Left colon (tissue), 2 donors: ENCODE measurements at regions not wholly inside any gene's neighbourhood (a gene's known extent, or its start where the extent isn't known, plus 50 kb on each side); places are given as distances from the start of the nearest gene placed in this dataset.
A peak's percentile ranks its signal among the peaks of the same experiment; 100 is the strongest.

ENCODE experiments used
- ATAC-seq: fragments of 200-7000 bp; cut with Tn5 transposase; one replicate; pipeline ENCODE4 v1.9.1; 2020; ENCODE audit warnings: mild to moderate bottlenecking, moderate library complexity
- DNase-seq, 2 donors: peaks; one replicate each; pipeline ENCODE4 v3.0.0-alpha.2; 2020
- intact Hi-C, 2 donors: fragments of 100-400 bp; cut with DNase I in 1 of 2; cut with micrococcal nuclease in 1 of 2; formaldehyde crosslinking; loops; one replicate each; pipeline versions ENCODE4 v1.11.2 to v1.14.0; 2022; cut with DNase I, micrococcal nuclease
- donor health status: DM: no; HTN: no; CAD: no.
- donor health status: DM: yes; HTN: yes; CAD: no.

DNA sequence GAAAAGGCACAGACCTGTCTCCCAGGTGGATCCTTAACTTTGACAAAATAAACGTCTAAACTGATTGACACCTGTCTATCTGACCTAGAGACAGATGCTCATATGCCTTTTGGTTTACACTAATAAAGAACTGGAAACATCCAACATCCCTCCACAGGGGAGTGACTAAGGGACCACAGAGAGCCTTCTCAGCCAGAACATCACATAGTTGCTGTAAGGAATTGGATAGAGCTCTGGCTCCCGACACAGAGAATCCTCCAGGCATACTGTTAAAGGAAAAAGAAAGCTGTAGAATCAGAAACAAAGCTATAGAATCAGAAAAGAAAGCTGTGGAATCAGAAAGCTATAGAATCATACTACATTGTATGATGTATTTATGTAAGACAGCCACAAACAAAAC lies 258.8 kb downstream of the STK31 start:
- no peak for DNase-seq
- intact Hi-C loops, result no loop called here
- no peak for ATAC-seq

- intact Hi-C loops, result no loop called here
- ATAC-seq (peak; percentile 53), DNase-seq (peak in 1 of 2 donors; percentile 6)
Measured at GRCh38 chr7:23969443-23969842, 259.4 kb downstream of the STK31 start.

- DNase-seq (no peak), ATAC-seq (no peak)
- intact Hi-C loops, result no loop called here
Measured at GRCh38 chr7:23970193-23970592, 260.2 kb downstream of the STK31 start.

DNA sequence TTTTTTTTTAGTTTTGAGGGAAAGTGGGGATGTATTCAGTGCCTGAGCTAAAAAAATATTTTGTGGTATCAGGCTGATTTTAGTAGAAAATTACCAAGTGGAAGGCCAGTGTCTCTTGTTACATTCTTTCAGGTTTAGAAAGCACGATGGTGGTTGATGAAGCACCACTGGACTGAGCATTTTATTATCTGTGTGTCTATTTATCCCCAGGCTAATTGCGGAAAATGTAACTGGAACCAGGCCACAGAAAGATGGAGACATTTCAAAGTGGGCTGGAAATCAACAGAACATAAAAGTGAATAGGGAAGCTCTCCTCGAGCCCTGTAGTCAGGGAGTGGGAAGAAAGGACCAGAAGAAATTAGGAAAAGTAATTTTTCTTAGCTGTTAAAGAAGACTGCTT lies 261.0 kb downstream of the STK31 start:
- ATAC-seq (no peak), DNase-seq (no peak)
- intact Hi-C loops, result no loop called here

DNA sequence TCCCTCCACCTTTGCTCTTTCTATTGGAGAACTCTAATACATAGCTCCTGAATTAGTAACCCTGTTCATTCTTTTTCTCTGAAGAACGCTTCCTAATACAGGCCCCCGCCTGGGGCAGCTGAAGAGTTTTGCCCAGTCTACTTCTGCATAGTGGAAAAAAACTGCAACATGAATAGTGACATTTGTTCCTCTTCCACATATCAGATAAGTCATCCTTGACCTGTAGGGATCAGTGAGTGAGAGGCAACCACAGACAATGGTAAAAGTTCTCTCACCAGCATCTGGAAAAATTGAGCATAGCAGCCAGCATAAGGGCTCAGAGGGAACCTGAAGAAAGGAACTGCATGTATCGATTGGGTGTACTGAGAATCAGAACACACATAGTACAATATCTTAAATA lies 262.0 kb downstream of the STK31 start:
- ATAC-seq (no peak), DNase-seq (no peak)
- intact Hi-C loops, result no loop called here

GRCh38 chr7:23973264-23973663 lies 263.2 kb downstream of the STK31 start:
- intact Hi-C loops, result no loop called here
- no peak for DNase-seq
- ATAC-seq, result no peak

DNA sequence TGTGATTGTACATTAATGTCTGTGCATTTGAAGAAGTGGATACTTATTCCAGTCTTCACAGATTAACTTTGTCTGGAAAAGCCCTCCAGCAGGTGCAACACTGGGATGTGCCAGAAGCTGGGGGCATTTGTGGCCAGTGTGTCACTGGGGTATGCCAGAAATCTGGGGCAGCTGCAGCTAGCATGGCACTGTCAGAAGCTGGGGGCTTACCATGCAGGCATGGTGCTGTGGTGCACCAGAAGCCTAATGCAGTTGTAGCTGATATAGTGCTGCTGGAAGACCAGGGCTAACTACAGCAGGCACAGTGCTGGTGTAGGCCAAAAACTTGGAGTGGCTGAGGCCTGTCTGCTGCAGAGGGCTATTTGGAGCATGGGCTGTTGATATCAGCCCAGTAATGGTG lies 270.1 kb downstream of the STK31 start:
- no peak for ATAC-seq
- DNase-seq, result no peak
- intact Hi-C loops, result no loop called here

GRCh38 chr7:23981314-23981713 lies 271.3 kb downstream of the STK31 start:
- DNase-seq (no peak), ATAC-seq (no peak)
- intact Hi-C loops, result no loop called here

DNA sequence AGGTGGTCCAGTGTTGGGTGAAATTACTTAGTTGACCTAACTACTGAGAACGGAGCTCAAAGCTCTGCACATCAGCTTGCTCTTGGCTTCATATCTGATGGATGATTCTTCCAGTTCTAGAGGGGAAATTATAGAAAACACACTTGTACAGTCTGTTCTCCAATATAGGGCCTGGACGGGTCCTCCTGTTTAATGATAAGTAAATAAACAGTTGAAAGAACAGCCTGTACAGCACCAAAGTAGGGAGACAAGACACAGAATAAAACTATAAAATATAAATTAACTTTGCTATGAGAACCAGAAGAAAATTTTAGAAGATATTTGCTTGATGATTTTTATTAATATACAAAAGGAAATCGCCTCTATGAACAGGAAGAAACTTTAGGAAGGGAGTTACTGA lies 271.7 kb downstream of the STK31 start:
- intact Hi-C loops, result no loop called here
- DNase-seq (no peak), ATAC-seq (no peak)

DNA sequence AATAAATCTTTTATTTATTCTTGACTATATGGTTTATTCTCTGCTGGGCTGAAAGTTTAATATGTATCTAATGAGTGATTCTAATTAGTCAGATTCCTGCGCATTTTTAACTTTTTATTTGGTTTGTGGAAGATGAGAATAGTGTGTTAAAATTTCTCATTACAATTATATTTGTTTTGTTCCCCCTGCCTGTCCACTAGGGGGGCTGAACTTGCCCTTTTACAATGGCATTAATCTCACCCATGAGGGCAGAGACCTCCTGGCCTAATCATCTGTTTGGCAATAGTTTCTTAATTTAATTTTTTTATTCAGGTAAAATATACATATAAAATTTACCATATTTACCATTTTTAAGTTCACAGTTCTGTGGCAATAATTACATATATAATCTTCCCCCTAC lies 278.5 kb upstream of the NPY start:
- intact Hi-C loops, result no loop called here
- no peak for ATAC-seq
- no peak for DNase-seq

DNA sequence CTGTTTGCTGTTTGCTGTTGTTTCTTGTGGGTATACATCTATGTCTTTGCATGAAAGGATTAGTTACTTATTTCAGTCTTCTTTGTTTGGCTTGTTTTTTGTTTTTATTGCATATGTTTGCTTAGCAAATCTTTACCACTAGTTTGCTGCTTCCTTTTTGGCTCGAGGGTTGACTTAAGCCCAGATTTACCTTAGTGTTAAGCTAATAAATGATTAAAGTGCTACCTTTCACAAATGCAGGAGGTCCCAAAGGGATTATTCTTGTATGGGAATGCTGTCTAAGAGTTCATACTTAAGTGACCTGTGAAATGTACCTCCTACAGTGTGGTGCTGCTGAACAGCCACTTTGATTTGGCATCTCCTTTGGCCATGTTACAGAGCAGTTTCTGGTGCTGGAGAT lies 273.5 kb upstream of the NPY start:
- DNase-seq (no peak), ATAC-seq (no peak)
- intact Hi-C loops, result no loop called here

GRCh38 chr7:24017519-24017918 lies 266.5 kb upstream of the NPY start:
- DNase-seq, result no peak
- ATAC-seq, result no peak
- intact Hi-C loops, result no loop called here

DNA sequence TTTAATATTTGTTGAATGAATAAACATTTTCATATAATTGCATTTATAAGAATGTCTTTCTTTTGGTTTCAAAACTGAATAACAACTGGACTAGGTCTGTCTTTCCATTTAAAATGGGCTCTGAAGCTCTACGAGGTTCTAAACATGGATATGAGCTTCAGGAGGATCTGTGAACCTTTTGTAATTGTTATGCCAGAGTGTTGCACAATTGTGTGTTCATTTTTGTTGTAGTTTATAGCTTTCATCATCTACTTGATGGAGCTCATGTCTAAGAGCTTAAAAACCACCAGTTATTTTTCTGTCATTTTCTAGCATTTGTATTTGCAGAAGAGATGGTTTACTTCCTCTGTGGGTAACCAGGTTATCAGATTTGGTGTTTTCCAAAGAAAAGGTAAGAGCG lies 265.7 kb upstream of the NPY start:
- intact Hi-C loops, result no loop called here
- DNase-seq (no peak), ATAC-seq (no peak)

DNA sequence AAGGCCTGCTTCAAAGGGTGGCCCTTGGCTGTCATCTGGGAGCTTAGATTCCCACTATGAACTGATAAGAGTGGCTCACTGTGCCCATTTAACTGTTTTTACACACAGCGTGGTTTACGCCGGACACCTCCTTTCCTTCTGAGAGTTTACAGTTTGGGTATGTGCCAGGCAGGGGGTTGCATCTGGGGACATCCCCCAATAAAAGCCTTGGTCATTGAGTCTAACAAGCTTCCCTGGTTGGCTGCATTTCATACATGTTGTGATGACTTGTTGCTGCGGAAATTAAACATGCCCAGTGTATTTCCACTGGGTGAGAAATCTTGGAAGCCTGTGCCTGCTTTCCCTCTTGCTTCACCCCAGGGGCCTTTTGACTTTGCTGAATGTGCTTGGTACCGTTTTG lies 264.1 kb upstream of the NPY start:
- no peak for ATAC-seq
- intact Hi-C loops, result no loop called here
- DNase-seq, result no peak

GRCh38 chr7:24024276-24025068 lies 259.5 kb upstream of the NPY start:
- intact Hi-C loops, result no loop called here
- ATAC-seq, result no peak

DNA sequence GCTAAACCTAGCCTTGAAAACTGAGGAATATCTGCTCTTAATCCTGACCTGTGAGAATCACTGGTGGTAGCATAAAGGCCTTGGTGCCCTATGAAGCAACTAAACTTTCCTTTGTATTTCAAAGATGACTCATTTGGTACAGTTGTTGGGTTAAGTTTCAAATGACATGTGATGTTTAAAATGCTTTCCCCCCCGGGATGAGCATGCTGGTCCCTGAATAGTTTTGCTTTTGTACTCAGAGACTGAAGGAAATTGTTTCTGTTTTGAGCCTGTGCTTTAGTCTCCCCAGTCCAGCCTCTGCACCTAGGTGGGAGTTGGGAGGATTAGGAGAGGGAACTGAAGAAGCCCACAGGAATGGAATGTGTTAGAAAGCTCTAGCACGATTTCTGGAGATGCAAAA lies 258.9 kb upstream of the NPY start:
- intact Hi-C loops, result no loop called here
- DNase-seq (no peak), ATAC-seq (no peak)

More at GRCh38 chr7:24024276-24025068, 259.5 kb upstream of the NPY start:
- no peak for DNase-seq

DNA sequence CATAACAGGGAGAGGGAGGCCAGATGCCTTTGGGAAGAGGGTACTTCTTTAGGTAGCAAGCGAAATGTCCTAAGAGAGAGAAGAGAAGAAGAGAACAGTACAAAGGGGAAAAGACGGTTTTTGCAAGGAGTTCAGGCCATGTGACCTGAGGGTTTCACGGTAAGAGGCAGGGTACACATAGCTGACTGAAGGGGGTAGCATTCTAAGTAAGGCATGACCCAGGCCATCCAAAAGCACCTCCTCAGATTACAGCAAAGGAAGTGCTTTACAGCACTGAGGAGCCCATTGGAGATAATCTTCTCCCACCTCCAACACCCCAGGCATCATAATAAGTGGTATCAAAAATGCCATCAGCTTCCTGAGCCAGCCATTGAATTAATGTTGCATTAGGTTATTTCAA lies 258.2 kb upstream of the NPY start:
- no peak for ATAC-seq

GRCh38 chr7:24026351-24026750 lies 257.6 kb upstream of the NPY start:
- intact Hi-C loops, result no loop called here
- no peak for ATAC-seq
- DNase-seq, result no peak

More for the DNA sequence above, 258.2 kb upstream of the NPY start:
- intact Hi-C loops, result no loop called here
- DNase-seq, result no peak

DNA sequence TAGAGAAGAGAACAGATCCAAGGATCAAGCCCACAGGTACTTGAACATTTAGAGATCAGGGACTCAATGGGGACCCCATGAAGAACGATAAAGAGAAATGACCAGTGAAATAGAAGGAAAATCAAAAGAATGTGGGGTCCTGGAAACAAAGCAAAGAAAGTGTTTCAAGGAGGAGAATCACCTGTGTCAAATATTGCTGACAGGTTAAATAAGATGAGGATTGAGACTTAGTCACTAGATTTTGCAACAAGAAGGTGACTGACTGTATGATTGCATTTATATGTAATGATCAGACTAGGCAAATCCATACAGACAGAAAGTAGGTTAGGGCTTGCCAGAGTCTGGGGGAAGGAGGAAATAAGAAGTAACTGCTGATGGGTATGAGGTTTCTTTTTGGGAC lies 254.9 kb upstream of the NPY start:
- no peak for DNase-seq
- intact Hi-C loops, result no loop called here
- ATAC-seq, result no peak

DNA sequence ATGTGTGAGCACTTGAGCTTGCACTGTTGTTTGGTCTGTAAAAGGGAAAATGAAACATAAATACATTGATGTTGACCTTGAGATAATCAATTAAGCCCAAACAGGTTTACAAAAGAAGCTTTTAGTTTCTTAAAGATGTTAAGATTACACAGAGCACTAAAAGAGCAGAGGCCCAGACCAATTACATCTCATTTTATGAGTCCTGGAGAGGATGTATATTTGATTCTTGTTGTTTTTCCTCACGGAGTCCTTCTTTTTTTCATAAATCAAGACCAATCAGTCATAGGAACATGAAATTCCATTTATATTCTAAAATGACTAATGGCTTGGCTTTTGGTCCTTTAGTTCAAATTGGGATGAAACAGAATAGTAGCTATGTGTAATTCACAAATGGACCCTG lies 249.7 kb upstream of the NPY start:
- ATAC-seq, result no peak
- intact Hi-C loops, result no loop called here
- no peak for DNase-seq

GRCh38 chr7:24035366-24036032 lies 248.5 kb upstream of the NPY start:
- intact Hi-C loops, result no loop called here
- ATAC-seq (no peak), DNase-seq (no peak)
